ENCODE measurements at regions not wholly inside any gene's neighbourhood (a gene's known extent, or its start where the extent isn't known, plus 50 kb on each side); places are given as distances from the start of the nearest gene placed in this dataset.

- no peak overlapping the region for H3K4me3 Mint-ChIP-seq (ENCODE audit: unreplicated experiment)
- H3K9me3 Mint-ChIP-seq (ENCODE audit: unreplicated experiment), result no peaks in the 10 kb centered on the region
- no peak overlapping the region for H3K27ac Mint-ChIP-seq (ENCODE audit: unreplicated experiment)
- H3K27ac ChIP-seq (ENCODE audit: low read depth, low read length), result no peak overlapping the region
- H3K4me3 ChIP-seq (ENCODE audit: insufficient read depth, low read depth, low read length), result no peak overlapping the region
- H3K4me1 ChIP-seq (ENCODE audit: insufficient read depth, low read length), result no peaks in the 10 kb centered on the region
- no peaks in the 10 kb centered on the region for H3K36me3 Mint-ChIP-seq (ENCODE audit: low read depth, unreplicated experiment)
- no peak for FAIRE-seq
- H2AFZ ChIP-seq (ENCODE audit: low read depth, low read length), result no peak overlapping the region
- no peak overlapping the region for H3K4me2 ChIP-seq (ENCODE audit: low read length)
- no peaks in the 10 kb centered on the region for H3K79me2 ChIP-seq (ENCODE audit: insufficient read depth, low read length)
- no peak overlapping the region for H3K9ac ChIP-seq (ENCODE audit: low read length)
- H3K27me3 Mint-ChIP-seq (ENCODE audit: low read depth, unreplicated experiment), result no peaks in the 10 kb centered on the region
- H3K36me3 ChIP-seq (ENCODE audit: insufficient read depth, low read length), result no peaks in the 10 kb centered on the region
- H3K4me1 Mint-ChIP-seq (ENCODE audit: low read depth, unreplicated experiment), result peaks cover 1% of the 10 kb centered on the region
- H4K20me1 ChIP-seq (ENCODE audit: insufficient read depth, low read length), result no peaks in the 10 kb centered on the region
- no peak for DNase-seq (ENCODE audit: low read depth)
- no peaks in the 10 kb centered on the region for H3K27me3 ChIP-seq (ENCODE audit: insufficient read depth, low read length)
- TF ChIP-seq CTCF (IDR thresholded peaks at IDR 0.05; ENCODE audit: insufficient read depth, low read depth, low read length), result no peak
- no peak for TF ChIP-seq EZH2 (IDR thresholded peaks at IDR 0.05; ENCODE audit: insufficient read depth, low read length)
- H3K9me3 ChIP-seq (ENCODE audit: insufficient read depth, low read depth, low read length), result no peaks in the 10 kb centered on the region
Observed at GRCh38 chr4:180967936-180968335, 1275.3 kb upstream of the TENM3 start.

- H3K27ac Mint-ChIP-seq (ENCODE audit: unreplicated experiment), result no peak overlapping the region
- H3K27me3 Mint-ChIP-seq (ENCODE audit: low read depth, unreplicated experiment), result no peaks in the 10 kb centered on the region
- Histone ChIP-seq H2AFZ (ENCODE audit: low read depth, low read length) (no peak overlapping the region), H3K79me2 (ENCODE audit: insufficient read depth, low read length) (no peaks in the 10 kb centered on the region), H4K20me1 (ENCODE audit: insufficient read depth, low read length) (no peaks in the 10 kb centered on the region), H3K4me1 (ENCODE audit: insufficient read depth, low read length) (no peaks in the 10 kb centered on the region), H3K9me3 (ENCODE audit: insufficient read depth, low read depth, low read length) (no peaks in the 10 kb centered on the region), H3K4me2 (ENCODE audit: low read length) (no peak overlapping the region), H3K27ac (ENCODE audit: low read depth, low read length) (no peak overlapping the region), H3K27me3 (ENCODE audit: insufficient read depth, low read length) (no peaks in the 10 kb centered on the region), H3K36me3 (ENCODE audit: insufficient read depth, low read length) (no peaks in the 10 kb centered on the region), H3K4me3 (ENCODE audit: insufficient read depth, low read depth, low read length) (no peak overlapping the region), H3K9ac (ENCODE audit: low read length) (no peak overlapping the region)
- H3K4me1 Mint-ChIP-seq (ENCODE audit: low read depth, unreplicated experiment), result no peaks in the 10 kb centered on the region
- DNase-seq (ENCODE audit: low read depth), result no peak
- TF ChIP-seq EZH2 (IDR thresholded peaks at IDR 0.05; ENCODE audit: insufficient read depth, low read length), result no peak
- TF ChIP-seq CTCF (IDR thresholded peaks at IDR 0.05; ENCODE audit: insufficient read depth, low read depth, low read length), result no peak
- no peaks in the 10 kb centered on the region for H3K9me3 Mint-ChIP-seq (ENCODE audit: unreplicated experiment)
- no peak overlapping the region for H3K4me3 Mint-ChIP-seq (ENCODE audit: unreplicated experiment)
- no peak for FAIRE-seq
- H3K36me3 Mint-ChIP-seq (ENCODE audit: low read depth, unreplicated experiment), result no peaks in the 10 kb centered on the region
Observed at GRCh38 chr4:180973894-180974293, 1269.3 kb upstream of the TENM3 start.

GRCh38 chr4:180990931-180991330 lies 1252.3 kb upstream of the TENM3 start:
- H3K4me3 Mint-ChIP-seq (ENCODE audit: unreplicated experiment), result no peak overlapping the region
- no peaks in the 10 kb centered on the region for H3K27me3 ChIP-seq (ENCODE audit: insufficient read depth, low read length)
- H2AFZ ChIP-seq (ENCODE audit: low read depth, low read length), result no peak overlapping the region
- H3K27ac Mint-ChIP-seq (ENCODE audit: unreplicated experiment), result no peak overlapping the region
- DNase-seq (ENCODE audit: low read depth) (no peak), FAIRE-seq (no peak)
- no peak overlapping the region for H3K9ac ChIP-seq (ENCODE audit: low read length)
- no peaks in the 10 kb centered on the region for H4K20me1 ChIP-seq (ENCODE audit: insufficient read depth, low read length)
- no peak overlapping the region for H3K4me3 ChIP-seq (ENCODE audit: insufficient read depth, low read depth, low read length)
- H3K36me3 Mint-ChIP-seq (ENCODE audit: low read depth, unreplicated experiment), result no peaks in the 10 kb centered on the region
- no peaks in the 10 kb centered on the region for H3K79me2 ChIP-seq (ENCODE audit: insufficient read depth, low read length)
- no peak for TF ChIP-seq CTCF (IDR thresholded peaks at IDR 0.05; ENCODE audit: insufficient read depth, low read depth, low read length)
- TF ChIP-seq EZH2 (IDR thresholded peaks at IDR 0.05; ENCODE audit: insufficient read depth, low read length), result no peak
- H3K27me3 Mint-ChIP-seq (ENCODE audit: low read depth, unreplicated experiment), result no peaks in the 10 kb centered on the region
- no peaks in the 10 kb centered on the region for H3K9me3 Mint-ChIP-seq (ENCODE audit: unreplicated experiment)
- no peak overlapping the region for H3K27ac ChIP-seq (ENCODE audit: low read depth, low read length)
- no peaks in the 10 kb centered on the region for H3K36me3 ChIP-seq (ENCODE audit: insufficient read depth, low read length)
- H3K9me3 ChIP-seq (ENCODE audit: insufficient read depth, low read depth, low read length), result peaks cover 4% of the 10 kb centered on the region
- H3K4me1 ChIP-seq (ENCODE audit: insufficient read depth, low read length), result no peaks in the 10 kb centered on the region
- no peak overlapping the region for H3K4me2 ChIP-seq (ENCODE audit: low read length)
- H3K4me1 Mint-ChIP-seq (ENCODE audit: low read depth, unreplicated experiment), result peaks cover 7% of the 10 kb centered on the region
